ENCODE measurements at regions not wholly inside any gene's neighbourhood (a gene's known extent, or its start where the extent isn't known, plus 50 kb on each side); places are given as distances from the start of the nearest gene placed in this dataset.

GRCh38 chr1:178643349-178643748, 81.7 kb upstream of the RALGPS2 start:
- peak; percentile 89 for FAIRE-seq
- no peak for TF ChIP-seq CTCF (IDR thresholded peaks at IDR 0.05; ENCODE audit: insufficient read depth, missing control alignments)
- DNase-seq (ENCODE audit: insufficient read length, low spot score), result no peak

- no peak for TF ChIP-seq CTCF (IDR thresholded peaks at IDR 0.05; ENCODE audit: insufficient read depth, missing control alignments)
- DNase-seq (ENCODE audit: insufficient read length, low spot score), result no peak
- FAIRE-seq, result peak; percentile 73
These were observed 81.2 kb upstream of the RALGPS2 start for GRCh38 chr1:178643831-178644230.

- no peak for TF ChIP-seq CTCF (IDR thresholded peaks at IDR 0.05; ENCODE audit: insufficient read depth, missing control alignments)
- DNase-seq (ENCODE audit: insufficient read length, low spot score) (no peak), FAIRE-seq (peak; percentile 90)
These were observed 80.5 kb upstream of the RALGPS2 start for GRCh38 chr1:178644308-178645120.

- FAIRE-seq (peak; percentile 84), DNase-seq (ENCODE audit: insufficient read length, low spot score) (no peak)
- no peak for TF ChIP-seq CTCF (IDR thresholded peaks at IDR 0.05; ENCODE audit: insufficient read depth, missing control alignments)
These were observed 79.8 kb upstream of the RALGPS2 start for GRCh38 chr1:178645157-178645807.

GRCh38 chr1:178645808-178646200, 79.2 kb upstream of the RALGPS2 start:
- DNase-seq (ENCODE audit: insufficient read length, low spot score) (no peak), FAIRE-seq (peak; percentile 16)
- TF ChIP-seq CTCF (IDR thresholded peaks at IDR 0.05; ENCODE audit: insufficient read depth, missing control alignments), result no peak

- TF ChIP-seq CTCF (IDR thresholded peaks at IDR 0.05; ENCODE audit: insufficient read depth, missing control alignments), result no peak
- FAIRE-seq (peak; percentile 67), DNase-seq (ENCODE audit: insufficient read length, low spot score) (no peak)
These were observed 78.2 kb upstream of the RALGPS2 start for GRCh38 chr1:178646821-178647220.

- FAIRE-seq, result peak; percentile 70
- no peak for DNase-seq (ENCODE audit: insufficient read length, low spot score)
- no peak for TF ChIP-seq CTCF (IDR thresholded peaks at IDR 0.05; ENCODE audit: insufficient read depth, missing control alignments)
These were observed 76.9 kb upstream of the RALGPS2 start for GRCh38 chr1:178648151-178648550.
